ENCODE measurements at regions not wholly inside any gene's neighbourhood (a gene's known extent, or its start where the extent isn't known, plus 50 kb on each side); places are given as distances from the start of the nearest gene placed in this dataset.

- DNase-seq (ENCODE audit: low read depth), result no peak
- TF ChIP-seq MYC (IDR thresholded peaks at IDR 0.05; ENCODE audit: low read depth, low read length) (no peak), CTCF (IDR thresholded peaks at IDR 0.05; ENCODE audit: low read depth, low read length) (no peak), POLR2A (IDR thresholded peaks at IDR 0.05; ENCODE audit: extremely low read depth, insufficient read length) (no peak), MAX (IDR thresholded peaks at IDR 0.05; ENCODE audit: low read depth, low read length) (no peak)
- no peak overlapping the region for H3K4me3 ChIP-seq (ENCODE audit: low read depth, low read length)
These were observed 148.7 kb downstream of the MEX3B start for GRCh38 chr15:81897057-81897677.

- DNase-seq (ENCODE audit: low read depth), result no peak
- H3K4me3 ChIP-seq (ENCODE audit: low read depth, low read length), result no peak overlapping the region
- TF ChIP-seq CTCF (IDR thresholded peaks at IDR 0.05; ENCODE audit: low read depth, low read length), result no peak
- no peak for TF ChIP-seq MAX (IDR thresholded peaks at IDR 0.05; ENCODE audit: low read depth, low read length)
These were observed 149.5 kb downstream of the MEX3B start for GRCh38 chr15:81896356-81896755.

- H3K4me3 ChIP-seq (ENCODE audit: low read depth, low read length), result no peak overlapping the region
- no peak for DNase-seq (ENCODE audit: low read depth)
- no peak for TF ChIP-seq POLR2A (IDR thresholded peaks at IDR 0.05; ENCODE audit: extremely low read depth, insufficient read length)
- no peak for TF ChIP-seq MYC (IDR thresholded peaks at IDR 0.05; ENCODE audit: low read depth, low read length)
- TF ChIP-seq CTCF (IDR thresholded peaks at IDR 0.05; ENCODE audit: low read depth, low read length), result no peak
- no peak for TF ChIP-seq MAX (IDR thresholded peaks at IDR 0.05; ENCODE audit: low read depth, low read length)
These were observed 150.1 kb downstream of the MEX3B start for GRCh38 chr15:81895723-81896122.

GRCh38 chr15:81894061-81894460, 151.8 kb downstream of the MEX3B start:
- H3K4me3 ChIP-seq (ENCODE audit: low read depth, low read length), result no peak overlapping the region
- TF ChIP-seq MAX (IDR thresholded peaks at IDR 0.05; ENCODE audit: low read depth, low read length), result no peak
- TF ChIP-seq MYC (IDR thresholded peaks at IDR 0.05; ENCODE audit: low read depth, low read length), result no peak
- TF ChIP-seq POLR2A (IDR thresholded peaks at IDR 0.05; ENCODE audit: extremely low read depth, insufficient read length), result no peak
- TF ChIP-seq CTCF (IDR thresholded peaks at IDR 0.05; ENCODE audit: low read depth, low read length), result no peak
- no peak for DNase-seq (ENCODE audit: low read depth)

GRCh38 chr15:81893182-81893835, 152.5 kb downstream of the MEX3B start:
- DNase-seq (ENCODE audit: low read depth), result no peak
- TF ChIP-seq MAX (IDR thresholded peaks at IDR 0.05; ENCODE audit: low read depth, low read length), result no peak
- TF ChIP-seq POLR2A (IDR thresholded peaks at IDR 0.05; ENCODE audit: extremely low read depth, insufficient read length), result no peak
- TF ChIP-seq CTCF (IDR thresholded peaks at IDR 0.05; ENCODE audit: low read depth, low read length), result no peak
- no peak for TF ChIP-seq MYC (IDR thresholded peaks at IDR 0.05; ENCODE audit: low read depth, low read length)
- no peak overlapping the region for H3K4me3 ChIP-seq (ENCODE audit: low read depth, low read length)

All from NB4 (cell line).